Stomach (tissue), 8 donors: ENCODE measurements at regions not wholly inside any gene's neighbourhood (a gene's known extent, or its start where the extent isn't known, plus 50 kb on each side); places are given as distances from the start of the nearest gene placed in this dataset.
"Not testable (repeated sequence)": the region's sequence is repeated elsewhere in the genome, so short reads cannot be mapped to it uniquely, and the experiment has no call there.

Experiments used
- DNase-seq, 2 donors: peaks; one replicate each; pipeline versions ENCODE4 v3.0.0 to v3.0.0-alpha.2; 2013 to 2019
- H3K27ac ChIP-seq, 5 donors: fragments of 200-600 bp in 4 of 5; sonication (generic) in 4 of 5; one replicate each; pipeline ENCODE4 v1.5.1; 2013 to 2019; ENCODE audit warnings: mild to moderate bottlenecking in 1 of 5, moderate library complexity in 1 of 5
- H3K27me3 ChIP-seq, 3 donors: fragments of 200-600 bp; sonication (generic); one replicate each; pipeline ENCODE4 v1.5.1; 2017 to 2019; ENCODE audit warnings: mixed run types in 1 of 3
- H3K36me3 ChIP-seq, 4 donors: fragments of 200-600 bp; sonication (generic); 1 replicate in 3 of 4; 2 replicates in 1 of 4; pipeline ENCODE4 v1.5.1; 2016 to 2019
- H3K4me1 ChIP-seq, 4 donors: fragments of 200-600 bp; sonication (generic); one replicate each; pipeline ENCODE4 v1.5.1; 2016 to 2019
- H3K4me3 ChIP-seq, 4 donors: fragments of 200-600 bp; sonication (generic) in 3 of 4; one replicate each; pipeline ENCODE4 v1.5.1; 2016 to 2019; ENCODE audit warnings: mild to moderate bottlenecking in 1 of 4
- H3K9me3 ChIP-seq, 4 donors: fragments of 200-600 bp; sonication (generic); one replicate each; pipeline ENCODE4 v1.5.1; 2016 to 2019
- CTCF ChIP-seq, 7 experiments: fragments of 450-650 bp in 4 of 7; fragments of 200-600 bp in 3 of 7; sonication (generic) in 3 of 7; IDR thresholded peaks; one replicate each; pipeline ENCODE4 v1.5.1; 2016 to 2019; ENCODE audit warnings: antibody characterized with exemption in 7 of 7, control low read depth in 2 of 7, mild to moderate bottlenecking in 1 of 7
- EP300 ChIP-seq: sonication (generic); formaldehyde crosslinking; IDR thresholded peaks from one replicate; pipeline ENCODE4 v1.6.1; 2017; ENCODE audit warnings: antibody characterized with exemption
- POLR2A ChIP-seq, 4 donors: fragments of 450-650 bp; IDR thresholded peaks; one replicate each; pipeline ENCODE4 v1.6.1; 2016; ENCODE audit warnings: antibody characterized with exemption in 4 of 4, control low read depth in 2 of 4, mild to moderate bottlenecking in 1 of 4, moderate library complexity in 1 of 4
- POLR2AphosphoS5 ChIP-seq, 3 donors: sonication (generic); formaldehyde crosslinking; IDR thresholded peaks; one replicate each; pipeline ENCODE4 v1.6.1; 2016; ENCODE audit warnings: antibody characterized with exemption in 3 of 3
- WGBS, 5 donors: extraction: QIAGEN DNeasy Blood & Tissue Kit in 3 of 5; methylation state at CpG; one replicate each; pipeline versions ENCODE4 v1.1.5 to v1.1.7; 2013 to 2018; 5-methylcytosine and 5-hydroxymethylcytosine counted together
- intact Hi-C: fragments of 100-400 bp; cut with DNase I; formaldehyde crosslinking; loops from one replicate; pipeline ENCODE4 v1.15.1; 2023; ENCODE audit warnings: low total_unique reads
- donor health status: healthy with polysubstance abuse.
- donor health status: Bipolar disorder and iron deficiency.
- donor health status: healthy.

GRCh38 chr3:77726517-77726916 is 686.6 kb downstream of the ROBO2 start:
- Histone ChIP-seq H3K4me3 (no peak overlapping the region), H3K27me3 (no peaks in the 10 kb centered on the region), H3K36me3 (no peaks in the 10 kb centered on the region), H3K9me3 (no peaks in the 10 kb centered on the region), H3K4me1 (no peaks in the 10 kb centered on the region), H3K27ac (no peak overlapping the region)
- DNase-seq, result peak in 1 of 2 donors; percentile 18
- WGBS, 5 donors, result 21 to 34% (median 27%) methylated on average over 1 of the region's 1 CpG
- intact Hi-C loops, result no loop called here
- no peak for TF ChIP-seq EP300
- no peak for TF ChIP-seq POLR2A (IDR thresholded peaks at IDR 0.05)
- TF ChIP-seq CTCF (IDR thresholded peaks at IDR 0.05), result no peak
- no peak for TF ChIP-seq POLR2AphosphoS5 (IDR thresholded peaks at IDR 0.05)

GRCh38 chr3:77746048-77746447 is 706.1 kb downstream of the ROBO2 start:
- H3K4me1 ChIP-seq, result no peaks in the 10 kb centered on the region
- no peaks in the 10 kb centered on the region for H3K27me3 ChIP-seq
- no peak for DNase-seq
- TF ChIP-seq POLR2AphosphoS5 (IDR thresholded peaks at IDR 0.05) (no peak), POLR2A (IDR thresholded peaks at IDR 0.05) (no peak), EP300 (no peak), CTCF (IDR thresholded peaks at IDR 0.05) (no peak)
- intact Hi-C loops, result no loop called here
- no peak overlapping the region for H3K4me3 ChIP-seq
- WGBS, 5 donors, result 94 to 100% (median 96%) methylated on average over 1 of the region's 1 CpG
- no peak overlapping the region for H3K27ac ChIP-seq
- no peaks in the 10 kb centered on the region for H3K36me3 ChIP-seq
- H3K9me3 ChIP-seq, result no peaks in the 10 kb centered on the region

- Histone ChIP-seq H3K4me1 (no peaks in the 10 kb centered on the region), H3K36me3 (no peaks in the 10 kb centered on the region), H3K4me3 (no peak overlapping the region), H3K9me3 (no peaks in the 10 kb centered on the region), H3K27ac (no peak overlapping the region), H3K27me3 (no peaks in the 10 kb centered on the region)
- TF ChIP-seq CTCF (IDR thresholded peaks at IDR 0.05) (no peak), POLR2A (IDR thresholded peaks at IDR 0.05) (no peak), POLR2AphosphoS5 (IDR thresholded peaks at IDR 0.05) (no peak), EP300 (no peak)
- DNase-seq, result no peak
- intact Hi-C loops, result no loop called here
Observed at GRCh38 chr3:77746892-77747291, 707.0 kb downstream of the ROBO2 start.

- H3K27me3 ChIP-seq, DNase-seq, H3K36me3 ChIP-seq, H3K27ac ChIP-seq, H3K4me3 ChIP-seq, intact Hi-C loops, H3K4me1 ChIP-seq: not testable (repeated sequence)
- 78 to 86% (median 85%) methylated on average over 6 of the region's 6 CpGs for WGBS, 5 donors
- H3K9me3 ChIP-seq, result peaks cover 0 to 41% (median 24%) of the 10 kb centered on the region in 4 donors
Observed at GRCh38 chr3:77756397-77756975, 716.6 kb downstream of the ROBO2 start.

- Histone ChIP-seq H3K4me3 (no peak overlapping the region), H3K27me3 (no peaks in the 10 kb centered on the region), H3K4me1 (no peaks in the 10 kb centered on the region), H3K9me3 (peaks cover 0 to 5% (median 0%) of the 10 kb centered on the region in 4 donors), H3K27ac (no peak overlapping the region), H3K36me3 (no peaks in the 10 kb centered on the region)
- WGBS, 5 donors, result 80 to 90% (median 83%) methylated on average over 1 of the region's 1 CpG
- no peak for DNase-seq
- intact Hi-C loops, result no loop called here
- no peak for TF ChIP-seq CTCF (IDR thresholded peaks at IDR 0.05)
- no peak for TF ChIP-seq POLR2AphosphoS5 (IDR thresholded peaks at IDR 0.05)
- TF ChIP-seq EP300, result no peak
- TF ChIP-seq POLR2A (IDR thresholded peaks at IDR 0.05), result no peak
Observed at GRCh38 chr3:77772459-77772858, 732.6 kb downstream of the ROBO2 start.
